Right cardiac atrium (tissue), 5 donors: ENCODE measurements at regions not wholly inside any gene's neighbourhood (a gene's known extent, or its start where the extent isn't known, plus 50 kb on each side); places are given as distances from the start of the nearest gene placed in this dataset.

Experiments
- ATAC-seq, 2 donors: fragments of 200-7000 bp; cut with Tn5 transposase; one replicate each; pipeline versions ENCODE4 v1.8.0 to v1.9.1; 2020; ENCODE audit warnings: moderate library complexity in 2 of 2, mild to moderate bottlenecking in 1 of 2
- DNase-seq, 3 donors: peaks; one replicate each; pipeline ENCODE4 v3.0.0-alpha.2; 2020
- H3K27ac ChIP-seq: one replicate; pipeline ENCODE4 v1.5.1; 2013; ENCODE audit warnings: mild to moderate bottlenecking, low read length, control low read depth, moderate library complexity
- H3K27me3 ChIP-seq: one replicate; pipeline ENCODE4 v1.6.1; 2013; ENCODE audit not compliant: control insufficient read depth, insufficient read depth
- H3K4me1 ChIP-seq: one replicate; pipeline ENCODE4 v1.6.1; 2013; ENCODE audit warnings: low read length; ENCODE audit not compliant: control insufficient read depth, insufficient read depth
- H3K4me3 ChIP-seq: one replicate; pipeline ENCODE4 v1.5.1; 2013; ENCODE audit warnings: low read length, control low read depth
- H3K9me3 ChIP-seq: one replicate; pipeline ENCODE4 v1.6.1; 2013; ENCODE audit warnings: low read length; ENCODE audit not compliant: control insufficient read depth
- WGBS: extraction: QIAGEN DNeasy Blood & Tissue Kit; methylation state at CpG from one replicate; pipeline ENCODE4 v1.1.7; 2013; 5-methylcytosine and 5-hydroxymethylcytosine counted together
- intact Hi-C, 4 donors: fragments of 100-400 bp; cut with DNase I; formaldehyde crosslinking; loops; one replicate each; pipeline versions ENCODE4 v1.11.0 to v1.14.0; 2022 to 2023
- donor health status: healthy with polysubstance abuse.
- donor health status: DM: no; HTN: yes; CAD: no.
- donor health status: DM: no; HTN: no; CAD: no.
- donor health status: DM: no; HTN: yes; CAD: no; lungs with severe emphysema.
- donor health status: DM: yes; HTN: yes; CAD: no.

GRCh38 chr3:73746623-73747022 is 121.9 kb upstream of the PDZRN3 start:
- Histone ChIP-seq H3K27ac (no peak overlapping the region), H3K4me1 (no peaks in the 10 kb centered on the region), H3K4me3 (no peak overlapping the region), H3K27me3 (no peaks in the 10 kb centered on the region), H3K9me3 (no peaks in the 10 kb centered on the region)
- intact Hi-C loops: no loop called here
- no peak for ATAC-seq
- no peak for DNase-seq
- 79% methylated on average over 9 of the region's 9 CpGs for WGBS

- ATAC-seq (no peak), DNase-seq (no peak)
- no peak overlapping the region for H3K4me3 ChIP-seq
- no peaks in the 10 kb centered on the region for H3K4me1 ChIP-seq
- no peaks in the 10 kb centered on the region for H3K9me3 ChIP-seq
- intact Hi-C loops: no loop called here
- WGBS: 44% methylated on average over 9 of the region's 9 CpGs
- no peak overlapping the region for H3K27ac ChIP-seq
- no peaks in the 10 kb centered on the region for H3K27me3 ChIP-seq
These were observed 120.9 kb upstream of the PDZRN3 start for GRCh38 chr3:73745526-73746191.

GRCh38 chr3:73743551-73743950 is 118.8 kb upstream of the PDZRN3 start:
- no peak overlapping the region for H3K27ac ChIP-seq
- 46% methylated on average over 4 of the region's 4 CpGs for WGBS
- ATAC-seq (no peak), DNase-seq (no peak)
- no peaks in the 10 kb centered on the region for H3K27me3 ChIP-seq
- H3K4me3 ChIP-seq: no peak overlapping the region
- intact Hi-C loops: no loop called here
- no peaks in the 10 kb centered on the region for H3K9me3 ChIP-seq
- H3K4me1 ChIP-seq: no peaks in the 10 kb centered on the region

GRCh38 chr3:73739791-73740453 is 115.2 kb upstream of the PDZRN3 start:
- 56% methylated on average over 5 of the region's 5 CpGs for WGBS
- Histone ChIP-seq H3K4me1 (no peaks in the 10 kb centered on the region), H3K4me3 (no peak overlapping the region), H3K27me3 (no peaks in the 10 kb centered on the region), H3K27ac (no peak overlapping the region), H3K9me3 (no peaks in the 10 kb centered on the region)
- no peak for ATAC-seq
- intact Hi-C loops: no loop called here
- DNase-seq: no peak

- Histone ChIP-seq H3K4me3 (no peak overlapping the region), H3K27ac (no peak overlapping the region), H3K4me1 (no peaks in the 10 kb centered on the region), H3K9me3 (no peaks in the 10 kb centered on the region), H3K27me3 (no peaks in the 10 kb centered on the region)
- intact Hi-C loops: no loop called here
- no peak for DNase-seq
- WGBS: 83% methylated on average over 1 of the region's 1 CpG
- no peak for ATAC-seq
These were observed 114.0 kb upstream of the PDZRN3 start for GRCh38 chr3:73738711-73739110.

- H3K4me1 ChIP-seq: no peaks in the 10 kb centered on the region
- no peaks in the 10 kb centered on the region for H3K27me3 ChIP-seq
- intact Hi-C loops: no loop called here
- no peak for ATAC-seq
- no peak overlapping the region for H3K4me3 ChIP-seq
- WGBS: 56% methylated on average over 3 of the region's 3 CpGs
- H3K27ac ChIP-seq: no peak overlapping the region
- H3K9me3 ChIP-seq: no peaks in the 10 kb centered on the region
- DNase-seq: no peak
These were observed 109.7 kb upstream of the PDZRN3 start for GRCh38 chr3:73734211-73735089.

GRCh38 chr3:73733746-73734145 is 109.0 kb upstream of the PDZRN3 start:
- 56% methylated on average over 6 of the region's 6 CpGs for WGBS
- no peaks in the 10 kb centered on the region for H3K9me3 ChIP-seq
- DNase-seq (no peak), ATAC-seq (no peak)
- H3K4me3 ChIP-seq: no peak overlapping the region
- no peak overlapping the region for H3K27ac ChIP-seq
- H3K27me3 ChIP-seq: no peaks in the 10 kb centered on the region
- H3K4me1 ChIP-seq: no peaks in the 10 kb centered on the region
- intact Hi-C loops: no loop called here

GRCh38 chr3:73729969-73730440 is 105.3 kb upstream of the PDZRN3 start:
- H3K9me3 ChIP-seq: no peaks in the 10 kb centered on the region
- H3K4me3 ChIP-seq: no peak overlapping the region
- H3K27ac ChIP-seq: no peak overlapping the region
- peaks cover 3% of the 10 kb centered on the region for H3K4me1 ChIP-seq
- intact Hi-C loops: no loop called here
- WGBS: 48% methylated on average over 9 of the region's 9 CpGs
- ATAC-seq: peak in 1 of 2 donors; percentile 37
- no peaks in the 10 kb centered on the region for H3K27me3 ChIP-seq
- peak in 1 of 3 donors; percentile 47 for DNase-seq

GRCh38 chr3:73727854-73728253 is 103.1 kb upstream of the PDZRN3 start:
- Histone ChIP-seq H3K27me3 (no peaks in the 10 kb centered on the region), H3K27ac (no peak overlapping the region), H3K9me3 (no peaks in the 10 kb centered on the region), H3K4me3 (no peak overlapping the region), H3K4me1 (peaks cover 3% of the 10 kb centered on the region)
- DNase-seq (no peak), ATAC-seq (no peak)
- intact Hi-C loops: no loop called here
- 63% methylated on average over 2 of the region's 2 CpGs for whole genome bisulfite sequencing

GRCh38 chr3:73727117-73727821 is 102.5 kb upstream of the PDZRN3 start:
- intact Hi-C loops: no loop called here
- peaks cover 3% of the 10 kb centered on the region for H3K4me1 ChIP-seq
- peak; percentile 80 to 83 for ATAC-seq
- DNase-seq: peak; percentile 43 to 45 (median 44)
- WGBS: 35% methylated on average over 8 of the region's 8 CpGs
- no peaks in the 10 kb centered on the region for H3K9me3 ChIP-seq
- no peaks in the 10 kb centered on the region for H3K27me3 ChIP-seq
- H3K27ac ChIP-seq: no peak overlapping the region
- no peak overlapping the region for H3K4me3 ChIP-seq
